H4 (cell line): ENCODE measurements at regions not wholly inside any gene's neighbourhood (a gene's known extent, or its start where the extent isn't known, plus 50 kb on each side); places are given as distances from the start of the nearest gene placed in this dataset.

ENCODE experiments used
- DNase-seq: peaks from one replicate; pipeline ENCODE4 v3.0.0-alpha.2; 2015; ENCODE audit warnings: low spot score

DNA sequence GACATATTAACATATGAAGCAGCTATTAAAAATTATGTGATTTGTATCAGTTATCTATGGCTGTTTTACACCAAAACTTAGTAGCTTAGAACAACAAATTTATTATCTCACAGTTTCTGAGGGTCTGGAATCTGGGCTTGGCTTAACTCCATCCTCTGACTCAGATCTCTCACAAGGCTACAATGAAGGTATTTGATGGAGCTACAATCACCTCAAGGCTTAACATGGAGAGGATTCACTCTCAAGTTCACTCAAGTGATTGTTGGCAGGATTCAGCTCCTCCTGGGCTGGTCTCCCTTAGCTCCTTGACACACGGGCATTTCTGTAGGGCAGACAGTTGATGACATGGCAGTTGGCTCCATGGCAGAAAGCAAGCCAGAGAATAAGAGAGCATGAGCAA lies 133.0 kb upstream of the SLC14A2 start:
- no peak for DNase-seq

GRCh38 chr18:45487581-45487980 lies 127.7 kb upstream of the SLC14A2 start:
- no peak for DNase-seq

DNA sequence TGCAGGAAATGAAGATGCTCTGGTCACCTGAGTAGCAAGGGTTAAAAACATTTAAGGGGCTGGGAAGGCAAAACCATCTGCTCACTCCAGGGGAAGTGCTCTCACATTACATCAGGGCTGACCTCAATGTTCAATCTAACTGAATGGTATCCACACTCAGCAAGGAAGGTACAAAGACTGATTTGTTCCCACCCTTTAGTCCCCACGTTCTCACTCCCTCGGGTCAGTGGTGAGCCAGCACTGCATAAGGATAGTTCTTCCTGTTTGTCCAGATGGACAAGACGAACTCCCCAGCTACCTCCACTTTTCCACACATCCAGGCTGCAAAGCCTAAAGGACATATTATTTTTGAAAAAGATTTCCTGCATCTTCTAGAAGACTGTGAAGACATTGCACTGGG lies 126.6 kb upstream of the SLC14A2 start:
- no peak for DNase-seq

GRCh38 chr18:45493830-45494229 lies 121.4 kb upstream of the SLC14A2 start:
- DNase-seq = no peak

- no peak for DNase-seq
These were observed 120.5 kb upstream of the SLC14A2 start for GRCh38 chr18:45494811-45495210.

- no peak for DNase-seq
These were observed 118.5 kb upstream of the SLC14A2 start for GRCh38 chr18:45496741-45497140.

DNA sequence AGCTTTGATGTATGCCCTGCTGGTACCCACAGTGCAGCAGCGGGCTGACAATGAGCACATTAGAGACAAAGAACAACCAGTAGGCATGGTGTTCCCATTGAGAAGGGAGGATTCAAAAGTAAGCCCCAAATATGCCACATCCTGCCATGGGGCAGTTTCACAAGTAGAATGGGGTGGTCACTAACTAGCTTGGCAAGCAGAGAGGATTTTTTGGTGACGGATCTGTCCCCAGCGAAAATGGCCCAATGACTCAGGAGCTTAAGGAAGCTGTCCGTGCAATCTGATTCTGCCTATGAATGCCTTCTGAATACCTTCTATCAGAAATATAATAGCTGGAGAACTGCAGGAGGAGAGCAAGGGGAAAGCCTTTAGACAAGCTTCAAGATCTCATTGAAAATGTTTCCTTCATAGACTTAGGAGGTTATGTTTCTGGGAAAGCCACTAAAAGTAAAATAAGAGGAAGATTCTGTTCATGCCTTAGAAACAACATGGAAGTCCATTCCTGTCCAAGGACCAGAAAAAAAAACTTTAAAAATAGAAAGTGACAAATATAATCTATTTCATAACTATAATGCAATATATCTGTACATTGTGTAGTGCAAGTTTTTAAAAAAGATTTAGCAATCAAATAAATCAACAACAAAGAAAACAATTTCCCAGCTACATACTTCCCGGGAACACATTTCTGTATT lies 117.5 kb upstream of the SLC14A2 start:
- no peak for DNase-seq

- DNase-seq = no peak
These were observed 117.0 kb upstream of the SLC14A2 start for GRCh38 chr18:45498287-45498658.

- peak; percentile 27 for DNase-seq
These were observed 111.3 kb upstream of the SLC14A2 start for GRCh38 chr18:45503990-45504389.

DNA sequence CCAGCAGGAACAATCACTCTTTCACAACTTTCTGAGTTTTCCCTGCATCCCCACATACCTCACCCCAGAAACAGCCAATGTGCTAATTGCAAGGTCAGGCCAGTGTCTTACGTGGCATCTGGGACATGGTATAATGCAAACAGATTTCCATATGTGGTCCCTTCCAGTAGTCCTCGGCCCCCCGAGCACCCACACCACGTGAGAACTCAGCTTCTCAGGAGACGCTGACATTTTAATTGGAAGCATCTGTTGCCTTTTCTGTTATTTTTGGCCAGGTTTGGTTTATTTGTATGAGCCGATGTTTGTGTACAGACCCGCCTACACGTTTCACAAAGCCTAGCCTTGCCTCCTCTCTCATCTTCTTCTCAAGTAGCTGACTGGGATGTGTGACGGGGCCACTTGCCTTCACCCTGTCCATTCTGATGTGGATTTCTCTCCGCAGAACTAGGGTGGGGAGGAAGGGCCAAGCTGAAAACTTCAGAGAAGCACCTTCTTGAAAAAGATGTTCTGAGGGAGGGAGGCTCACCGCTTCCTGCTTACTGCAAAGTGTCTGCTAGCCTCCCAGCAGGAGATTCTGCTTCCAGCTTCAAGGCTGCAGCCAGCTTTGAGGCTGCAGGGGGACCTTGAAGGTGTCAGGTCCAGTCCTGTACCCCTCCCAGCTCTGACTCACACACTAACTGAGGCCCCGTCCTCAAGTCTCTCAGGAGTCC lies 109.6 kb upstream of the SLC14A2 start:
- DNase-seq = peak; percentile 83

GRCh38 chr18:45506951-45507350 lies 108.3 kb upstream of the SLC14A2 start:
- DNase-seq = no peak

GRCh38 chr18:45509535-45509934 lies 105.7 kb upstream of the SLC14A2 start:
- no peak for DNase-seq

DNA sequence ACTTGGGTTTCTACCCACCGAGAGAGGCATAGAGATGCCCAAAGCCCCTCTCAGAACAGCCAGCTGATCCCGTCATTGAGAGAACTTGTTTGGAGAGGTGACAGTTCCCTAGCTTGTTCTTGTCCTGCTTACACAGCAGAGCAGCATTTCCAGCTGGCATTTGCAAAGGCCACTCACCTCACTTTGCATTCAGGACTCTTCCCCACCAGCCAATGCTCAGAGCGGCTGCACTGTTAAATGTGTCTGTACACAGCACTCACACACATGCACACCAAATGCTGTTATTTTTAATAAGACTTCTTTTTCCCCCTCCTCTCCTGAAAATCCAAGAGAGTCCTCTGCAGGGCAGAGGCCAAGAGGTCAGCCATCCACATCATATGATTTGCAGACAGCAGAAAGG lies 104.6 kb upstream of the SLC14A2 start:
- no peak for DNase-seq

- no peak for DNase-seq
These were observed 102.8 kb upstream of the SLC14A2 start for GRCh38 chr18:45512363-45512953.

GRCh38 chr18:45517181-45517741 lies 98.0 kb upstream of the SLC14A2 start:
- DNase-seq = peak; percentile 74

DNA sequence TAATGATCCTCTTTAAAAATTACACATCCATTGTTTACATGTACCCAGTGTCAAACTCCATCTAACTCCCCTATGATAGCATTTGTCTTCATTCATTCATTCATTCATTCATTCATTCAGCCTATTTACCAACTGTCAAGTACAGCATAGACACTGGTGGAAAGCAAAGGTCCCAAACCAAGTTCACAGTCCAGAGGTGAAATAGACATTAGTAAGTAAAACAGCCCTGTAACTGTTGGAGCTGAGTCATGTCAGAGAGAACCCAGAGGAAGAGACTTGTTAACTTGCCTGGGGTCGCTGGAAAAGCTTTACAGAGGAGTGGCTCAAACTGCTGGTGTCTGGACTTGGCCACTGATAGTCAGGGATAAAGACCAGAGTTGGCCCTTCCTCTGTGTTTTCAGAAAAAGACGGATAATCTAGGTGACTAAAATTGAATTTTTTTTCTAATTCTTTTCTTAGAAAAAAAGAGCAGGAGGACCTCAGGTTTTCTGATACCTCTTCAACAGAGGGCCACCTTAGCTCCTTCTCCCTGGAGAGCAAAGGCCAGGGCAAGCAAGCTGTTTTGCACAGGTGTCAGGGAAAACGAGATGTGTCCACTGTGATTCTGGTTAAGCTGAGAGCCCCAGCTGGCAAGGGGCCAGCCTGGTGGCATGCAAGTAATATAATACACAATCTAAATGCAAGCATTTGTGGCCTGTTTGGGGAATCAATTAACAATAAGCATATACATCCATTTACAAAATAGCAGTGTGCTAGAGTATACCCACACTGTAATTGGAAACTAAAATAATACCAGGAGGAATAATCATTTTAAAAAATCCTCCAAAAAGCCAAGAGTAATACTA lies 96.7 kb upstream of the SLC14A2 start:
- peak; percentile 20 for DNase-seq

DNA sequence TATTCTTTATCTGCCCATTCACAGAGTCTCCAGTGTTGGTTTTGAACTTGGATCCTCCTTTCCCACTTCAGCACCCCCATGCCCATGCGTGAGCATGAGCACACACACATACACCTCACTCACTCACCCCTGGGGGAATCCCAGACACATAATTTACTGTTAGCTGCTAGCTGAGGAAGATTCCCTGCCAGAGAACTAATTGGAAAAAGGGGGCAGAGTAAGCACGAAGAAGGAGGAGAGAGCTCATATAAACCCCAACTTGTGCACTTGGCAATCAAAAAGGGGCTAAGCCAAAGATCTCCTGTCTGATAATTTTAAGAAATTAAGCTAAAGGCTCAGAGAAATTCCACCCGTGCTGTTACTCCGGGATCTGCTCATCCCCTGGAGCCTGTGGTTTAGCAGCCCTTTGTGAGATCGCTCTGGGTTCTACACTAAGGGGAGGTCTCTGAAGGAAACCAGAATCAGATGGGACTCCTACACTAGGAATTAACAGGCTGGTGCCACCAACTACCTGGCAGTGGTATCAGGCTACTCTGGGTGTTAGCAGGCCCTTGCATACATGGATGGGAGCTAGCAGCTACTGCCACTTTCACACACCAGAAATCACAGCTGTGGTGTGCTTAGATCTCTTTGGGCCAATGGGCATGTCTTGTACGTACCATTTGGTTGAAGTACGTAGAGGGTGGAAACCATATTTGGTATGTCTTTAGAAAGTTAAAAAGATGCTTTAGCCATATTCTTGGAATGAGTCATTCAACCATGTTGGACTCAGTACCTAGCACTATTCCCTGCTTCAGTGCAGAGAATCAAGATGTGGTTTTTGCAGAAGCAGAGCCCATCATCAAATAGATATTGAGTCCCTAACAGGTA lies 95.6 kb upstream of the SLC14A2 start:
- DNase-seq = no peak

- no peak for DNase-seq
These were observed 94.1 kb upstream of the SLC14A2 start for GRCh38 chr18:45521136-45521535.

DNA sequence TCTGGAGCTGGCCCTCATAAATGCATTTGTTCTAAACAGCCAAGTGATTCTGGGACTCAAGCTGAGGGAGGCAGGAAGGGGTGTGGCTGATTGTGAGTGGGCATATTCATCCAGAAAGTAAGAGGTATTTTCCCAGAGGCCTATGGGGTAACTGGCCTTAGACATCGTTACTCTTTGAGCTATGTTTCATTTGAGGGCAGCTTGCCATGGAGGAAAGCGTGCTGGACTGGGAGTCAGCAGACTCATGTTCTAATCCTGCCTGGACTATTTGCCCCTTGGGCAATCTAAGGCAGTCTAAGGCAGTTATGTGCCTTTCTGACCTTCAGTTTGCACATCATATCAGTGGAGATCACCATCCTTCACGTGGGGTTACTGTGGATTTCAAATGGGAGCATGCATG lies 93.5 kb upstream of the SLC14A2 start:
- DNase-seq = peak; percentile 13

- no peak for DNase-seq
These were observed 92.9 kb upstream of the SLC14A2 start for GRCh38 chr18:45522371-45522770.

DNA sequence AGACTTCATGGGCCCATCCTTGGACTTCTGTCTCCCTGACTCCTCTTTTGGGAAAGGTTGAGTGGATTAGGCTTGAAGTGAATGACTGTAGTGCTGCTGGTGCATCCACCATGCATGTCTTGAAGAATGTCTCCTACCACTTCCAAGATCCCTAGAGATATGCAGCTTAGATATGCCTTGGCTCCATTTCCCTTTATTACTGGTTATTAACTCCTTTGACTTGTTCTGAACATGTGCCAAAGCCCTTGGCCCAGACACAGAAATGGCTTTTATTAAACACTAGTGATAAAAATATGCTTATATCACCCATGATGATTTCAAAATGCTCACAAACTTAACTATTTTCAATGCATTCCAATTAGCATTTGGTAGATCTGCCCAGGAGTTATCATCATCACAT lies 90.0 kb upstream of the SLC14A2 start:
- no peak for DNase-seq
